ENCODE measurements at regions not wholly inside any gene's neighbourhood (a gene's known extent, or its start where the extent isn't known, plus 50 kb on each side); places are given as distances from the start of the nearest gene placed in this dataset.

DNA sequence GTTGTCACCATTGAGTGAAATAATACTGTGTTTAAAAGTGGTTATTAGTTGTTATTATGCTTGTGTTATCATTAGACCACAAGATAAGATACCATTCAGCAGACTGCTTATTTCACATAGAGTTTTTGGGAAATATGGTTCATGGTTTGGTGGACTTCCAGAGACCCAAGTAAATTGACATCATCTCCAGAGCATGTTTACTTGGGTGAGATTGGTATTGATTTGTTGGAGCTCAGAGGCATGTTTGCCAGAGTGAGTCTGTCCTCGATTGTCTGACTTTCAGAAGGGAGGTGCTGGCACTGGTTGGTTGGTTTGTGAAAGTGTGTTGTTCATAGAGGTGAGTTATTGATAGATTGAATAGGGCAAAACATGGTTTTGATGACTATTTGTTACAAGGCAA, 291.4 kb downstream of the TGFB2 start:
- DNase-seq (ENCODE audit: low read depth in 3 of 3), result no peak

DNA sequence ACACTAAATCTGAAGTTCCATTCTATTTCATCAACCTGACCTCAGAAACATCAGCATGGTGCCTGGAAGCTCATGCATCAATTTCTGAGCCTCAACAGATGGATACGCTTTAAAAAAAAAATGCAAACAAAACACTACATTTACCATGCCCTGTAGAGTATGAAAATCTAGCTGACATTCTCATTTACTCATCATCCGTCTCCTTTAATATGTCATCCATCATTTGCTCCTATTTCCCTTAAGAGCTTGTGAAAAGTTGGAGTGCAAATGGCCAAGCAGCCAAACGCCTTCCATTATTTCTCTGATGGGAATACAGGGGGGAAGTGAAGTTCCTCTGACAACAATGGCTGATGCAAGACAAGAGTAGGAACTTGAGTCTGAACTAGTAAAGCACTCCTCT, 295.0 kb downstream of the TGFB2 start:
- DNase-seq (ENCODE audit: low read depth in 3 of 3), result no peak

DNA sequence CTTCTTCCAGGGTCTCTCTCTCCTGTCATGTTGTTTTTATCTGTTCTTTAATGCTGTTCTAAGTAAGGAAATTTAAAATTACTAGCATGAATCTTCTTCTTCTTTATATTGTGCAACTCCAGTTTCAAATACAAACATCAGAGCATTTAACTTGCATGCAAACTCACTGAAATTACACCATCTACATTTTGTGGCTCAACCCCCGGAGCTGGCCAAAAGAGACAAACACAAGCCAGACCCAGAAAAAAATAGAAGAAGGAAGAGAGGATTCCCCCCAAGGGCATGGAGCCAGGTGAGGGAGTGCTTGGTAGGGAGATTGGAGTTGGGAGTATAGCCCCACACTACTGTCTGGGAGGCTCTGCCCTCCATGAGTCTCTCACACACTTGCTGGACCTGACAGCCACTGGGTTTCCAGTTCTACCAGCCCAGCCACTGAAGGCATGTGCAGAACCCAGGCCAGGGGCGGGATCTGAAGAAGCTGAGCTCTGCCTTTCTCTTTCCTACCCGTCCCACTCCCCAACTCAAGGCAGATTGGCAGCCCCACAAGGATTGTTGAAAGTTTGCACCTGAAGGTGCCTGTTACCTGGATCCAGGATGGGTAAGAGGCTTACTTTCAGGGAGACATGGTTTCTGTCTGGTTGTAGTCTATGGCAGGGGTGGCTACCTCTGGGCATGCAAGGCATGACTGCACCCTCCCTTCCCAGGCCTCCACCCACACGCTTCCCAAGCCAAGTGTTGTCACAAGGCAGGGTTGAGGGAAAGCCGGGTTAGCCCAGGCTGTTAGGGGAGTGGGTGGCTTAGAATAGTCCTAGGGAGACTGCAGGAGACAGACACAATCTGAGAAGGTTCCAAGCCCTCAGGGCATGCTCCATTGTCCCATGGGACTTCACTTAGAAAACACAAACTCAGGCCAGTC, 297.2 kb downstream of the TGFB2 start:
- no peak for DNase-seq (ENCODE audit: low read depth in 3 of 3)

DNA sequence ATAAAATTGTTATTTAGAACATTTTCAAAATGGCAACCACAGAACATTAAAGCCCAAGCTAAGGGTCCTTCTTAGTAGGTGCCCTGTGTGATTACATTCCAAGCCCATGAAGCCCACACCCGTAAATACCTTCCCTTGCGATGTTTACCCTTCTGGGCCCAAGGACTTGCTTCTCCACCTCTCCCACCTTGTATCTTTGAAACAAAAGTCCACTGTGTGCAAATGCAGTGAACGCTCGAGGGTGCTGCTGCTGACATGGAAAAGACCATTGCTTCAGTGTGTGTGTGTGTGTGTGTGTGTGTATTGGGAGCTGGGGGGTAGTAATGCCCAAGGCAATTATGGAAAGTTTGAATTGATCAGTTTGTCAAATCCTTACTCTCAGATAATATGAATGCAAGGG, 298.1 kb downstream of the TGFB2 start:
- no peak for DNase-seq (ENCODE audit: low read depth in 3 of 3)

DNA sequence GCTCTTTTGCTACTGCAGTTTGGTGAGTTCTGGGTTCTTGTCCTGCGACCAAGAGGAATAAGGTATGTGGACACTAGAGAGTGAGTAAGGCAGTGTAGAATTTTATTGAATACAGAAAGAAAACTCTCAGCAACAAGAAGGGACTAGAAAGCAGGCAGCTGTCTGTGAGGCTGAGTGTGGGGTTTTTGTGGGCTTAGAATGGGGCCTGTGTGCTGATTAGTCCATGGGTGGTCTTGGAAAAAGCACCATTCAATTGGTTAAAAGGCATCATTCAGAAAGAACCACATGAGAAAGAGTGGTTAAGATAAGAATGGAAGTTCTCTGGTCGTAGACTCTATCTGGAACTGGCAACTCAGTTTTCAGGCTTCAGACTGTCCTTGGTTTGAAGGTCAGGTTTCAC, 298.8 kb downstream of the TGFB2 start:
- no peak for DNase-seq (ENCODE audit: low read depth in 3 of 3)

DNA sequence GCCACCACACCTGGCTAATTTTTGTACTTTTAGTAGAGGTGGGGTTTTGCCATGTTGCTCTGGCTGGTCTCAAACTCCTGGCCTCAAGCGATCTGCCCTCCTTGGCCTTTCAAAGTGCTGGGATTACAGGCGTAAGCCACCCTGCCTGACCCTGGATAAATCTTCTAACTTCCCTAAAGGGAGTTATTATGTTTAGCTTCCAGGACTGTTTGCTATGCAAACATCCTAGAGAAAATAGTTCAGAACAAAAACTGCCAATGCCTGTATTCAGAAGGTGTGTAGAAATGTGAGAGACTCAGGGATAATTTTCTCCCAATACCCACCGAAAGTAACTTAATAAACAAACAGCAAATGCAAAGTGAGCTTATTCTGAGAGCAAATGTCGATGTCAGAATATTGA, 301.2 kb downstream of the TGFB2 start:
- no peak for DNase-seq (ENCODE audit: low read depth in 3 of 3)

DNA sequence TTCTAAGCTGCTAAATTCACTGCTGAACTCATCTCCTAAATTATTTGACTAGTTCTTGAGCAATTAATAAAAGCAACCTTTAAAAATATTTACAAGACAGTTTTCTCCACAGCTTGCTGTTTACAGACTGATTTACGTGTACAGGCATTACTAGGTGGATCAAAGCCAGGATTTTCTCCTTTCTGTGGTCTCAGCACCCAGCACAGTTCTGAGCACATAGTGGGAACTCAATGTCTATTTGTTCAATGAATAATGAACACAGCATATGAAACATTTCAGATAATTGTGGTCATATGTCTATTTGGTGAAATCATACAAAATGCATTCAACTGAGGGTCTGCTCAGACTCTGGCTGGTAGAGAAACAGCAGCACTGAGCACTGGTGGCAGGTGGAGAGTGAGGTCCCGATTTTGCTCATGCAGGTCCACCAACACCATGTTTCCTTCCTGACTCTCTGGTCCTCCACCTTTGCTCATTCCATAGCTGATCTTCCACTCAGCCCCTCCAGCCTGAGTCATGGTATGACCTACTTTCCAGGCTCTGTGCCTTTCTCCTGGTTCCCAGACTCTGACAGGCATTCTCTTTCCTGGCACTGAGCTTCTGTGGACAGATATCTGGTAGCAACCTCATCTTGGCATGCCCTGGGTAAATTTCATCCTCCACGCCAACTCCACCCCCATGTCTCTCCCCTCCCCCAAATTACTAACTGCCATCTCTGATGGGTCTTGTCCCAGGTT, 311.3 kb downstream of the TGFB2 start:
- no peak for DNase-seq (ENCODE audit: low read depth in 3 of 3)

DNA sequence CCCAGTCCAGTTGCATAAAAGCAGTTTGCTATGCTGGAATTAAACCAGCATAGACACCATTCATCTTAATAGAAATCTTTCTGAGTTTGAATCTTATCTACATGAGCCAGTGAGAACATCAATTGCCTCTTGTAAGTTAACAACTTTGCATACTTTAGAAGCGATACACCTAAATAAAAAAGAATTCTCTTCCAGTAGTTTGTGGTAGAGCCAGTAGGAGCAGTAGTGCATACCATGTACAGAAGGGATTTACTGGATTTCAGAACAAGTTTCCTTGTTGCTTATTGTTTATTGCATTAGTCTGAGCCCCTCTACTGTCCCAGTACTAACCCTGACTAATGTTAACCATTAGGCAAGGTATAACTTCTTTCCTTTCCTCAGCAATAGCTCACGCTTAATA, 313.1 kb downstream of the TGFB2 start:
- DNase-seq (ENCODE audit: low read depth in 3 of 3), result no peak

DNA sequence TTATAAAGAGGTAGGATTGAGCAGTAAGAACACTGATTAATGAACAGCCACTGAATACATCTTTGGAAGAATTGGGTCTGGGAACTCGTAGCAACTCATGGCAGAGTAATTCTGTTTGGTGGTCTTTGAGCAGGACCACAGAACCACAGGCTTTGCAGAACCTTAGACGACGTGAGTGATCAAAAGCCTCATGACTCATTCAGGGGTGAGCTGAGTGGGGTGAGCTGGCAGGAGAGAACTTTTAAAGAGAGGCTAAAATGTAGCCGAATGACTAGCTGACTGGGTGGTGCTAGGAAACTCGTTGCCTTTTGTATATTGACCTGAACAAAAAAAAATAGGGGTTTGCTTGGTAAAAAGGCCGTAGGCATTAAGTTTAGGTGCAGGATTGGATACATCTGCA, 313.8 kb downstream of the TGFB2 start:
- no peak for DNase-seq (ENCODE audit: low read depth in 3 of 3)

DNA sequence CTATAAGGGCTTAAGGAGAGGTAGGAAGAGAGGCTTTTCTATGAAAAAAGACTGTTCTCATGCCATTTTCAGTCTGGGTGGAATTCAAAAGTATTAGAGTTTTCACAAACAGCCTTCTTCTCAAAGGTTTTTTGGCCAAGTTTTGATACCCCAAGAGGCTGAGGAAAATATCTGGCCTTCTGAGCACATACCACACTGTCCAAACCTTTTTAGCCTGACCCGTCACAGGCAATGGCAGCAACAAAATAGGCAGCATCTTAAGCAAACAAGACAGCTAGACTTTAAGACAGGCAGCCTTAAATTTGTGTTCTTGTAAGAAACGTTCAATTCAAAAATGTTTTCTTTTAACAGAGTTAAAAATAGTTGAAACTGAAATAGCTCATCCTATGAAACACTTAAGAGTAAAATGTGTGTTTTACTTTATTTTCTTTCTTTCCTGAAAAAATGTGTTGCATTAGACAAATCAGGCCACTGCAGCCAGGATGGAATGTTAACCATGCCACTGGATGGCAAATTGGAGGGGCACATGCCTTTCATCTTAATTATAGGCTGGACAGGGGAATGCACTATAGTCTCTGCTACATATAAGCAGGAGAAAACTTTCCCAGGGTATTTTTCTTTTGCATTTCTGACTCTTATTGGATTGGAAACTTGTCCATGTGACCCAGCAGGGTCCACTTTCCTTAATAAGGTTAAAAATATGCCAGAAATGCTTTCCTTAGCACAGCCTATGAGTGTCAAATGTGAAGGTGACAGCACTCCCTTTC, 315.0 kb downstream of the TGFB2 start:
- DNase-seq (ENCODE audit: low read depth in 3 of 3), result no peak

DNA sequence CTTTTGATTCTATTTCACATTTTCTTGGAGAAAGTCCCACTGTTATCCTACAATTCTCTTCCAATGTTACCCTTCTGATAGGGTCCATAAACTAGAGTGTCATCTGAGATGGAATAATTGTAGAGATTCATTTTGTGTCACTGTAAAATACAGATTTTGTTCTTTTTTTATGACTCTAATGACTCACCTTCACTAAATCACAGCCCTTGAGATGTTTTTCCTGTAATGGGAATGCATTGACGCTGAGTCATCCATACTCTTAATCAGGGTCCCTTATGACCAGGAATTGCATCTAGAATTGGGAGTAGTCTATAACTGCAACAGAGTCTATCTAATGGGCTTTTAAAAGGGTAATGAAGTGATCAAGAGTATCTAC, 315.5 kb downstream of the TGFB2 start:
- no peak for DNase-seq (ENCODE audit: low read depth in 3 of 3)

DNA sequence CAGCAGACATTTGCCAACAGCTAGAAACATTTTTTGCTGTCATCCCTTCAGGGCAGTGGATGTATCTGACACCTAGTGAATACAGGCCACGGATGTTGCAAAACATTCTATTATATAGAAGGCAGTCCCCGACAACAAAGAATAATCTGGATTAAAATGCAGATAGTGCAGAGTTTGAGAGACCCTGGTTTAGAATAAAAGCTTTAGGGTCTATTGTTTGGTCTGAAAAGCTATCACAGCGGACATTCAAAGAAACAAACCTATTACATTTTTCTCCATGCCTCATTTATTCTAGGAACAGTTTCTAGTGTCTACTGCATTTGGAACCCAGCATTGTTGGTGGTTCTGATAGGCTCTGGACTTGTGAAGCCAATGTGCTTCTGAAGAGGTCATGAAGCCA, 316.3 kb downstream of the TGFB2 start:
- DNase-seq (ENCODE audit: low read depth in 3 of 3), result no peak

DNA sequence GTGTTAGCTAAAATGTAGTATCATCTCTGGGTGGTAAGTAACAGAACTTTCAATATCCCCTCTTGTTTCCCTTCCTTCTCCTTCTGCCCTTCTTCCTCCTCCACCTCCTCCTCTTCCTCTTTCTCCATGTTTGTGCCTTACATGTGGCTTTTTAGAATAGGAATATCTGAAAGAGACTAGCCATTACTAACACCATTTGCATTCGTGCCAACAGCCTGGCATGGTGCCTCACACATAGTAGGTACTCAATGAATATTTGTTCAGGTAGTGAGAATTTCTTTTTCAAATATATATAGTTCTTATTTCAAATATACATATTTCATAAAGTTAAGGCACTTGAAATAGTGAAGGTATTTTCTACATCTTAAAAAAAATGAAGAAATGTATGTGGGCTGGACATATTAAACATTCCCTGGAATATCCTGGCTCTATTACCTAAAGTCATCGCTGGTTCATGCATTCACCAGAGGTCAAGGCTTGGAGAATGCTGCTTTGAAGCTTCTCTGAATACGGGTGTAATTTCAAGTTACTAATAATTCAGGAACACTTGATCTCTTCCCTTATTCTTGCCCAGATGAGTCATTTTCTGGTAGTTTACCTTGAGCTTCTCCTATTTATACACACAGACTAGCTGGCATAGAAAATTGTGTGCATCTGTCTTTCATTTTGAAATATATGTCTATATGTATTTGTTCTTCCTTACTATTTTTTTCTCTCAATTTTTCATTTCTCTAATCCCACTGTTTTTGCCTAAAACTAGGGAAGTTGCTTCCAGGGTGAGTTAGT, 319.4 kb downstream of the TGFB2 start:
- DNase-seq (ENCODE audit: low read depth in 3 of 3), result no peak

DNA sequence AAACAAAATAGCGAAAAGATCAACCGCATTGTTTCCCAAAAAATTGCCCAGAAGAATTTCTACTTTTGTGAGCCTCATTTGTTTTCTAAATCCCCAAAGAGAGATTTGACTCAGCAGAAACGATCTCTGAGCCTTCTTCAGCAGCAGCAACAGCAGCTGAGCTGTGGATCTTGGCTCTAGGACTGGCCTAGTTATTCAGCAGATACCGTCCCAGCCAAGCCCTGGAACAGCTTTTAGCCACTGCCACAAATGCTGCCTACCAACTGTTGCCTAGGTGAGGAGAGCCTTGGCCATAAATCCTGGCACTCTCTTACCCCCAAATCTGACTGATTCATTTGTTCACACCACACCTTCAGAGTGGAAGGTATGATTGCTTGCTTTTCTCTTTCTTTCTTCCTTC, 320.1 kb downstream of the TGFB2 start:
- DNase-seq (ENCODE audit: low read depth in 3 of 3), result no peak

DNA sequence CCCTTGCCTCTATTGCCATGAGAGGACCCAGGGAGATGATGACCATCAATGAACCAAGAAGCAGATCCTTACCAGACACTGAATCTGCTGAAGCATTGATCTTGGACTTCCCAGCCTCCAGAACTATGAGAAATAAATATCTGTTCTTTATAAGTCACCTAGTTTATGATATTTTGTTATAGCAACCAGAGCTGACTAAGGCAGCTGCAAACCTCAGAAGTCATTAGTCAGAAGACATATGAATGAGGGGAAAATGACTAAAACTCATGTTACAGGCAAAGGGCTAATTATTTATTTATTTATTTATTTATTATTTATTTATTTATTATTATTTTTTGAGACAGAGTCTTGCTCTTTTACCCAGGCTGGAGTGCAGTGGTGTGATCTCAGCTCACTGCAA, 321.1 kb downstream of the TGFB2 start:
- no peak for DNase-seq (ENCODE audit: low read depth in 3 of 3)

DNA sequence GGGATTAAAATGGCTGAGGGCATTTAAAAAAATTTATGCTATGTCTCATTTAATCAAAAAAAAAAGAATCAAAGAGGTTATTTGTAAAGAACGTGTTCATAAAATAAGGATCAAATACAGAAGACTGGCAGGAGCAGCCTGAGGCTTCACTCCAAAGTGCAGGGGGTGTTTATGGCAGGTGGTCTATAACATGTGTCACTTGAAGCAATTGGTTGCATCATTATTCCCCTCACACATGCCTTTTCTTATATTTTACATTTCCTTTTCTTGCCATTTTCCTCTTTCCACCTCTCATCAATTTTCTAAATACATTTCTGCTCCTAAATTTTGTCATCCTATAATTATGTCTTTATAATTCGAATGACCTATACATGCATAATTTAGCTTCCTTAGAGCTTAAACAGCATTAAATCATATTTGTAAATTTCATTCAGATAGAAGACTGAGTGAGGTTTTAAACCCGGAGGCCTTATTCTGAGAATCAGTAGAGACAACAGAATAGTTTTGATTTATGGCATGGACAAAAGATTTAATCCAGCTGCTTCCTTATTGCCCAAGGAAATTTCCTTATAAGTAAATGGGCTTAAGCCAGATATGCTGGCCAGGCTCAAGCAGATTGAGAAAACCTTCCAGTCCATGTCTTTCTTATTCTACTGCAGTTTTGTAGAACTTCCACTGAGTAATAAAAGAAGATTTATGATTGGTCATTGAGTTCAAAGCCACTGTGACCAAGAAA, 322.8 kb downstream of the TGFB2 start:
- DNase-seq (ENCODE audit: low read depth in 3 of 3), result no peak

DNA sequence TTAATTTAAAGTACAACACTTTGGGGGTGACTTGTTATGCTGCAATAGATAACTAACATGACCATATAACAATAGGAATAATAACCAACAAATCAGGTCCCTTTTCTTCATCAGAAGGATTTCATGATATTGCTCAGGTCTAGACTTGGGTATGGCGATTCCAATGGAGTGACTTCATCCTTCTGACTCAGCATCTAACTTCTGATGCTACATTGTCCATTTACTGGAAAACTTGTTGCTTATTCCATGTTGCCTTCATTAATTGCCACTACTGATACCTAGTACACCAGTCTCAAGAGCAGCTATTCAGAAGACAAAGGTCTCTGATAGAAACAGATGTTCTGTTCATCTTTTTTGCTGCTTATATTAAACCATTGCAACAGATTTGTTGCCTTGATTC, 324.3 kb downstream of the TGFB2 start:
- DNase-seq (ENCODE audit: low read depth in 3 of 3), result no peak

DNA sequence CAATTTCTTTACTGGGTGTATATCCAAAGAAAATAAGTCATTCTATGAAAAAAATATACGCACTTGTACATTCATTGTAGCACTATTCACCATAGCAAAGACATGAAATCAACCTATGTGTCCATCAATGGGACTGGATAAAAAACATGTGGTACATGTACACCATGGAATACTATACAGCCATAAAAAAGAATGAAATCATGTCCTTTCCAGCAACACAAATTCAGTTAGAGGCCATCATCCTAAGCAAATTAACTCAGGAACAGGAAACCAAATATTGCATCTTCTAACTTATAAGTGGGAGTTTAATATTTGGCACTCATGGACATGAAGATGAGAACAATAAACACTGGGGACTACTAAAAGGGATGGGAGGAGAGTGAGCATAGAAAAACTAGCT, 325.7 kb downstream of the TGFB2 start:
- no peak for DNase-seq (ENCODE audit: low read depth in 3 of 3)

DNA sequence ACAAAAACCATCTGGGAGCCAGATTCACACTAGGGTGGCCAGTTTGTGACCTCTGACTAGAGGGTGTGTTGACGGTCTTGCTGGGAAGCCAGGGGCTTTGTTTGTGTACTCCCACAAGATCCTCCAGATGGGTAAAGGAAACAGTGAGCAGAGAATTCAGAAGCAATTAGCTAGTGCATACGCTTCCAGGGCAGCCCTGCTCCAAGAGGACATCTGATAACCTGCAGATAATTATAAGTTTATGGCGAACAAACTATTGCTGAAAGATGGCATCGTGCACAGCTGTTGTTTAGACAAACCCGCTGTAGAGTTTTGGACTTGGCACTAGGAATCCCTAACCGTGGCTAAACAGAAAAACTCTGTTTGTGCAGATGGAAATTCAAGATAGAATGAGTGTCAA, 326.4 kb downstream of the TGFB2 start:
- no peak for DNase-seq (ENCODE audit: low read depth in 3 of 3)

DNA sequence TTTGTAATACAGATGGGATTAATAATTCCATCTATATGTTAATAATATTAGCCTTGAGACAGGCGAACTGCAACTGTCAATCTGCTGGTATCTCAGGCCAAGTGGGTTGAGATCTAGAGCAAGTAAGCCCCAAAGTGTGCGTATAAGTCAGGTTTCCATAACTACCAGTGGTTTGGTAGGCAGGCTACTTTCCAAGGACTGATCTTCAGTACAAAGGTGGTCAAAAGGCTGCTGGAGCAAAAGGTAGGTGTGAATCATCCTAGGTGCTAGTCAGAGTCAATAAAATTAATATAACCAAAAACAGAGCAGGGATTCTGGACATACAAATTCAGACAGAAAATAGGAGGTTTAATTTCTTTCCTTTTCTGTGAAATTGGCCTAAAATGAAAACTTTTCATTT, 328.0 kb downstream of the TGFB2 start:
- DNase-seq (ENCODE audit: low read depth in 3 of 3), result no peak

DNA sequence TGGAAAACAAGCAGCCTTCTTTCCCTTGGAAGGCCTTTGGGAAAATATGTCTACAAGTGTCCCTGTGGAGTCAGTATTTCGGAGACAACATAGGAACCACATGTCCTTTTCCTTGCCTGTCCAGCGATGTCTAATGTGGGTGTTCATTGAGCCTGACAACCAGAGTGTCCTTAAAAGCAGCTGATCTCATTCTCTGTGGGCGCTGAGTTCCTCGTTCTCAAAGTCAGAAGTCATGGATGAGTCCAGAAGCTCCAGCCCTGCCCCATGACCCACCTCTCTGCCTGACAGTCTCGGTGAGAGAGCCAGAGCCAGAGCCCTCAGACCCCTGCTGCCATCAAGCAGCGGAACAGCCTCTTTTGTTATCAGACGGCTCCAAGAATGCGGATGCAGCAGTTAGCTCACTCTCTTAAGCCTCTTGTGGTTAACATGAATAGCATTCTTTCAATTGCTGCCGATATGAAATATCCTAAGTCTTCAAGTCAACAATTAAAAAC, 329.2 kb downstream of the TGFB2 start:
- no peak for DNase-seq (ENCODE audit: low read depth in 3 of 3)

Data from stimulated activated CD4-positive, alpha-beta T cell treated with anti-CD3 and anti-CD28 coated beads, TNF-alpha, amount 100 ng/mL, for 4 hours (primary cell).